Progenitor cell of endocrine pancreas (in vitro differentiated cells): ENCODE measurements at regions not wholly inside any gene's neighbourhood (a gene's known extent, or its start where the extent isn't known, plus 50 kb on each side); places are given as distances from the start of the nearest gene placed in this dataset.
A peak's percentile ranks its signal among the peaks of the same experiment; 100 is the strongest.

Source experiments
- DNase-seq: peaks from one replicate; pipeline ENCODE4 v3.0.0; 2021; ENCODE audit warnings: low spot score; ENCODE audit not compliant: unreplicated experiment
- H3K27ac Mint-ChIP-seq: 2 replicates; pipeline ENCODE4 v1.8.0; 2021; ENCODE audit warnings: mild to moderate bottlenecking, moderate library complexity, mixed read lengths
- H3K27me3 Mint-ChIP-seq: 2 replicates; pipeline ENCODE4 v1.8.0; 2021; ENCODE audit warnings: mixed read lengths
- H3K36me3 Mint-ChIP-seq: 2 replicates; pipeline ENCODE4 v1.8.0; 2022; ENCODE audit warnings: mixed read lengths; ENCODE audit not compliant: insufficient read depth
- H3K4me1 Mint-ChIP-seq: 2 replicates; pipeline ENCODE4 v1.8.0; 2021; ENCODE audit warnings: low read depth, mixed read lengths
- H3K4me3 Mint-ChIP-seq: 2 replicates; pipeline ENCODE4 v1.8.0; 2021; ENCODE audit warnings: low read depth, mild to moderate bottlenecking, moderate library complexity, mixed read lengths
- H3K9me3 Mint-ChIP-seq: 2 replicates; pipeline ENCODE4 v1.8.0; 2021; ENCODE audit warnings: low read depth, mixed read lengths
- CTCF ChIP-seq: fragments of 200-600 bp; sonication (generic); IDR thresholded peaks from one replicate; pipeline ENCODE4 v1.5.0; 2021; ENCODE audit warnings: antibody characterized with exemption, mild to moderate bottlenecking; ENCODE audit not compliant: unreplicated experiment

- Mint-ChIP-seq H3K4me1 (peaks cover 10% of the 10 kb centered on the region), H3K4me3 (no peak overlapping the region), H3K27me3 (no peaks in the 10 kb centered on the region), H3K9me3 (no peaks in the 10 kb centered on the region), H3K36me3 (no peaks in the 10 kb centered on the region), H3K27ac (no peak overlapping the region)
- DNase-seq, result no peak
- no peak for TF ChIP-seq CTCF
Measured at GRCh38 chr14:65939184-65939583, 526.7 kb downstream of the FUT8 start.

- Mint-ChIP-seq H3K36me3 (no peaks in the 10 kb centered on the region), H3K4me3 (no peak overlapping the region), H3K9me3 (no peaks in the 10 kb centered on the region), H3K4me1 (peaks cover 10% of the 10 kb centered on the region), H3K27ac (no peak overlapping the region), H3K27me3 (no peaks in the 10 kb centered on the region)
- peak; percentile 38 for TF ChIP-seq CTCF
- DNase-seq, result no peak
Measured at GRCh38 chr14:65940056-65940735, 527.7 kb downstream of the FUT8 start.

- Mint-ChIP-seq H3K4me3 (no peak overlapping the region), H3K36me3 (no peaks in the 10 kb centered on the region), H3K27me3 (no peaks in the 10 kb centered on the region), H3K27ac (no peak overlapping the region), H3K4me1 (peaks cover 10% of the 10 kb centered on the region), H3K9me3 (no peaks in the 10 kb centered on the region)
- no peak for TF ChIP-seq CTCF
- DNase-seq, result no peak
Measured at GRCh38 chr14:65941091-65941490, 528.6 kb downstream of the FUT8 start.

GRCh38 chr14:65943150-65943549 lies 530.6 kb downstream of the FUT8 start:
- no peak overlapping the region for H3K4me3 Mint-ChIP-seq

GRCh38 chr14:65943916-65944410 lies 531.4 kb downstream of the FUT8 start:
- Mint-ChIP-seq H3K27me3 (peaks cover 6% of the 10 kb centered on the region), H3K4me1 (peaks cover 15% of the 10 kb centered on the region), H3K4me3 (no peak overlapping the region), H3K36me3 (no peaks in the 10 kb centered on the region), H3K27ac (no peak overlapping the region), H3K9me3 (no peaks in the 10 kb centered on the region)
- no peak for TF ChIP-seq CTCF
- no peak for DNase-seq

More at GRCh38 chr14:65943150-65943549, 530.6 kb downstream of the FUT8 start:
- no peak for TF ChIP-seq CTCF
- Mint-ChIP-seq H3K27me3 (peaks cover 2% of the 10 kb centered on the region), H3K4me1 (peaks cover 14% of the 10 kb centered on the region), H3K9me3 (no peaks in the 10 kb centered on the region), H3K36me3 (no peaks in the 10 kb centered on the region), H3K27ac (no peak overlapping the region)
- no peak for DNase-seq
